Ishikawa (cell line): ENCODE measurements at regions not wholly inside any gene's neighbourhood (a gene's known extent, or its start where the extent isn't known, plus 50 kb on each side); places are given as distances from the start of the nearest gene placed in this dataset.

Experiments used
- CEBPB ChIP-seq: IDR thresholded peaks from 2 replicates; pipeline ENCODE4 v1.6.1; 2012
- CREB1 ChIP-seq: IDR thresholded peaks from 2 replicates; pipeline ENCODE4 v1.6.1; 2012; ENCODE audit warnings: low read depth
- EGR1 ChIP-seq: IDR thresholded peaks from 2 replicates; pipeline ENCODE4 v1.6.1; 2012
- EP300 ChIP-seq: IDR thresholded peaks from 2 replicates; pipeline ENCODE4 v1.6.1; 2012; ENCODE audit warnings: borderline replicate concordance
- RAD21 ChIP-seq: IDR thresholded peaks from 2 replicates; pipeline ENCODE4 v1.6.1; 2012; ENCODE audit warnings: low read depth
- TAF1 ChIP-seq: IDR thresholded peaks from 2 replicates; pipeline ENCODE4 v1.6.1; 2012; ENCODE audit warnings: low read depth, mild to moderate bottlenecking
- TEAD4 ChIP-seq: IDR thresholded peaks from 2 replicates; pipeline ENCODE4 v1.6.1; 2012
- YY1 ChIP-seq: IDR thresholded peaks from 2 replicates; pipeline ENCODE4 v1.6.1; 2012; ENCODE audit warnings: low read depth
- ZBTB7A ChIP-seq: IDR thresholded peaks from 2 replicates; pipeline ENCODE4 v1.6.1; 2012; ENCODE audit warnings: low read depth
- TF ChIP-seq, protein P1 (sequence below): IDR thresholded peaks from 2 replicates; pipeline ENCODE4 v1.6.1; 2012; ENCODE audit warnings: low read depth, mild to moderate bottlenecking
- TF ChIP-seq, protein P2 (sequence below): IDR thresholded peaks from 2 replicates; pipeline ENCODE4 v1.6.1; 2012

DNA sequence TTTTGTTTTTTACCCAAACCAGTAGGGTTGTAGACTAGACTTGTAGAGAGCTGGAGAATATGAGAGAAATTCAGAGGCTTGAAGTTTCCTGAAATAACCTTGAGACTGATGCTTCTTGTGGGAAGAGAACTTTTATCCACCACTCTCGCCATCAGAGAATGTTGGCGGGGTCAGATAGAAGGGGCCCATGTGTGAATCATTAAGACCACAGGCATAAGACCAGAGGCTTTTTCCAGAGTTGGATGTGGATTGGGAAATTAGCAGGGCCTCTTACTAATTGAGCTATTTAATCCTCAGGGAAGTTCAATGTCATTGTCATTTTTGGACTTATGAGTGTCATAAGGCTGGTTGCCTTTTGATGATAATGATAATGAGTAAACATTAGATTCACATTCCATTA is 246.9 kb upstream of the THRB start:
- TF ChIP-seq, protein P1, sequence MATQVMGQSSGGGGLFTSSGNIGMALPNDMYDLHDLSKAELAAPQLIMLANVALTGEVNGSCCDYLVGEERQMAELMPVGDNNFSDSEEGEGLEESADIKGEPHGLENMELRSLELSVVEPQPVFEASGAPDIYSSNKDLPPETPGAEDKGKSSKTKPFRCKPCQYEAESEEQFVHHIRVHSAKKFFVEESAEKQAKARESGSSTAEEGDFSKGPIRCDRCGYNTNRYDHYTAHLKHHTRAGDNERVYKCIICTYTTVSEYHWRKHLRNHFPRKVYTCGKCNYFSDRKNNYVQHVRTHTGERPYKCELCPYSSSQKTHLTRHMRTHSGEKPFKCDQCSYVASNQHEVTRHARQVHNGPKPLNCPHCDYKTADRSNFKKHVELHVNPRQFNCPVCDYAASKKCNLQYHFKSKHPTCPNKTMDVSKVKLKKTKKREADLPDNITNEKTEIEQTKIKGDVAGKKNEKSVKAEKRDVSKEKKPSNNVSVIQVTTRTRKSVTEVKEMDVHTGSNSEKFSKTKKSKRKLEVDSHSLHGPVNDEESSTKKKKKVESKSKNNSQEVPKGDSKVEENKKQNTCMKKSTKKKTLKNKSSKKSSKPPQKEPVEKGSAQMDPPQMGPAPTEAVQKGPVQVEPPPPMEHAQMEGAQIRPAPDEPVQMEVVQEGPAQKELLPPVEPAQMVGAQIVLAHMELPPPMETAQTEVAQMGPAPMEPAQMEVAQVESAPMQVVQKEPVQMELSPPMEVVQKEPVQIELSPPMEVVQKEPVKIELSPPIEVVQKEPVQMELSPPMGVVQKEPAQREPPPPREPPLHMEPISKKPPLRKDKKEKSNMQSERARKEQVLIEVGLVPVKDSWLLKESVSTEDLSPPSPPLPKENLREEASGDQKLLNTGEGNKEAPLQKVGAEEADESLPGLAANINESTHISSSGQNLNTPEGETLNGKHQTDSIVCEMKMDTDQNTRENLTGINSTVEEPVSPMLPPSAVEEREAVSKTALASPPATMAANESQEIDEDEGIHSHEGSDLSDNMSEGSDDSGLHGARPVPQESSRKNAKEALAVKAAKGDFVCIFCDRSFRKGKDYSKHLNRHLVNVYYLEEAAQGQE, result no peak
- no peak for TF ChIP-seq RAD21
- no peak for TF ChIP-seq EGR1
- no peak for TF ChIP-seq YY1
- no peak for TF ChIP-seq ZBTB7A
- no peak for TF ChIP-seq CREB1
- TF ChIP-seq, protein P2, sequence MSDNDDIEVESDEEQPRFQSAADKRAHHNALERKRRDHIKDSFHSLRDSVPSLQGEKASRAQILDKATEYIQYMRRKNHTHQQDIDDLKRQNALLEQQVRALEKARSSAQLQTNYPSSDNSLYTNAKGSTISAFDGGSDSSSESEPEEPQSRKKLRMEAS, result no peak
- no peak for TF ChIP-seq EP300
- TF ChIP-seq CEBPB, result no peak
- no peak for TF ChIP-seq TAF1
- no peak for TF ChIP-seq TEAD4
